ENCODE measurements at regions not wholly inside any gene's neighbourhood (a gene's known extent, or its start where the extent isn't known, plus 50 kb on each side); places are given as distances from the start of the nearest gene placed in this dataset.

- Histone ChIP-seq H3K4me3 (ENCODE audit: severe bottlenecking) (no peak overlapping the region), H3K36me3 (ENCODE audit: low read depth) (no peaks in the 10 kb centered on the region), H3K27me3 (ENCODE audit: insufficient read depth, poor library complexity, severe bottlenecking) (no peaks in the 10 kb centered on the region), H3K4me1 (ENCODE audit: insufficient read depth, poor library complexity, severe bottlenecking) (no peaks in the 10 kb centered on the region), H3K27ac (ENCODE audit: poor library complexity, severe bottlenecking) (no peak overlapping the region), H3K9me3 (ENCODE audit: severe bottlenecking) (no peaks in the 10 kb centered on the region)
- no peak for ATAC-seq (ENCODE audit: low read depth)
- TF ChIP-seq, protein P1, sequence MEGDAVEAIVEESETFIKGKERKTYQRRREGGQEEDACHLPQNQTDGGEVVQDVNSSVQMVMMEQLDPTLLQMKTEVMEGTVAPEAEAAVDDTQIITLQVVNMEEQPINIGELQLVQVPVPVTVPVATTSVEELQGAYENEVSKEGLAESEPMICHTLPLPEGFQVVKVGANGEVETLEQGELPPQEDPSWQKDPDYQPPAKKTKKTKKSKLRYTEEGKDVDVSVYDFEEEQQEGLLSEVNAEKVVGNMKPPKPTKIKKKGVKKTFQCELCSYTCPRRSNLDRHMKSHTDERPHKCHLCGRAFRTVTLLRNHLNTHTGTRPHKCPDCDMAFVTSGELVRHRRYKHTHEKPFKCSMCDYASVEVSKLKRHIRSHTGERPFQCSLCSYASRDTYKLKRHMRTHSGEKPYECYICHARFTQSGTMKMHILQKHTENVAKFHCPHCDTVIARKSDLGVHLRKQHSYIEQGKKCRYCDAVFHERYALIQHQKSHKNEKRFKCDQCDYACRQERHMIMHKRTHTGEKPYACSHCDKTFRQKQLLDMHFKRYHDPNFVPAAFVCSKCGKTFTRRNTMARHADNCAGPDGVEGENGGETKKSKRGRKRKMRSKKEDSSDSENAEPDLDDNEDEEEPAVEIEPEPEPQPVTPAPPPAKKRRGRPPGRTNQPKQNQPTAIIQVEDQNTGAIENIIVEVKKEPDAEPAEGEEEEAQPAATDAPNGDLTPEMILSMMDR (IDR thresholded peaks at IDR 0.05; ENCODE audit: poor library complexity, severe bottlenecking), result no peak
- no peak for DNase-seq (ENCODE audit: low spot score)
Observed at GRCh38 chr15:98280284-98280975, 319.9 kb downstream of the ARRDC4 start.

DNA sequence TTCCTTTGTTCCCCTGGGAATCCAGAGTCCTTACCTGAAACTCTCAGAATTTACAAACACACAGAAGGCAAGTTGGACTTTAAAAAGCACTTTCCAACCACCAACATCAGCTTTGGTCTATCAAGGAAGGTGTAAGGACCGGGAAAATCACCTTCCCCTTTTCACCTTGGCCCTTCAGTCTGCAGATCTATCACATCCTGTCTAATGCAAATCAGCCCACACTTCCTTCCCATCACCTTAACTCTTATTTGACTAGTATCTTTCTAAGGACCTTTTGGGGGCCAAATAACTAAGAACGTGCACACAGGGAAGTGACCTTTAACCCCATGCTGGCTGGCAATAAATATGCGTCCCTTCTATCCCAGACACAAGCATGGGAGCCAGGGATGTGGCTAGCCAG, 320.6 kb downstream of the ARRDC4 start:
- ATAC-seq (ENCODE audit: low read depth), result no peak
- TF ChIP-seq, protein P1 (IDR thresholded peaks at IDR 0.05; ENCODE audit: poor library complexity, severe bottlenecking), result no peak

DNA sequence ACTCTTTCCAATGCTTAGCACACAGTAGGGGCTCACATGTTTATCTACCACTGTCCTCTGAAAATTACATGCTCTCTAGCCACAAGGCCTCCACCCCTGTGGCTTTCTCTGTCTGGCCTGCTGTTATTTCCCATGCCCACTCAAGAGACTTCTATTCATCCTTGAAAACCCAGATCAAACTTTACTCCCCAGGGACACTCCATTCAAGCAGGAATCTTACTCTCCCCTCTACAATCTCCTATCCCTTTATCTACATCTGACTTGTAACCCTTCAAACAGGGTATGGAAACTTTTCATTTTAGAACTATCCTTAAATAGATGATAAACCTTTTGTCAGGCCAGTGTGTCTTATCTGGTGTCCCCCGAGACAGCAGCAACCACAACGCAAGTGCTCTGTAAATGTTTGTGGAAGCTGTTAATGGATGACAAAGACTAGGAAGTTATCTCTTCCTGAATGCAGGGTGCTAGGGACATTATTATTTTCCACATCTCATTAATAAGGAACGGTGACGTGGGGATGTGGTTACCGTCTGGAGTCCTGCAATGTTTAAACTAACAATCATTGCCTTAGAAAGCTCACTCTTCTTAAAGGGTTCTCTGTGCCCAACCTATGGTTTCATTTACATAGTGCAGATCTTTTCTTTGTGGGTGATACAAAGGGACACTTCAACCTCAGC, 322.3 kb downstream of the ARRDC4 start:
- no peaks in the 10 kb centered on the region for H3K27me3 ChIP-seq (ENCODE audit: insufficient read depth, poor library complexity, severe bottlenecking)
- no peak for ATAC-seq (ENCODE audit: low read depth)
- no peak overlapping the region for H3K4me3 ChIP-seq (ENCODE audit: severe bottlenecking)
- no peaks in the 10 kb centered on the region for H3K36me3 ChIP-seq (ENCODE audit: low read depth)
- TF ChIP-seq, protein P1 (IDR thresholded peaks at IDR 0.05; ENCODE audit: poor library complexity, severe bottlenecking), result no peak
- no peaks in the 10 kb centered on the region for H3K9me3 ChIP-seq (ENCODE audit: severe bottlenecking)
- H3K27ac ChIP-seq (ENCODE audit: poor library complexity, severe bottlenecking), result no peak overlapping the region
- DNase-seq (ENCODE audit: low spot score), result no peak
- no peaks in the 10 kb centered on the region for H3K4me1 ChIP-seq (ENCODE audit: insufficient read depth, poor library complexity, severe bottlenecking)

More for the DNA sequence above, 320.6 kb downstream of the ARRDC4 start:
- H3K36me3 ChIP-seq (ENCODE audit: low read depth), result no peaks in the 10 kb centered on the region
- H3K27me3 ChIP-seq (ENCODE audit: insufficient read depth, poor library complexity, severe bottlenecking), result no peaks in the 10 kb centered on the region
- no peak for DNase-seq (ENCODE audit: low spot score)
- no peak overlapping the region for H3K27ac ChIP-seq (ENCODE audit: poor library complexity, severe bottlenecking)
- H3K9me3 ChIP-seq (ENCODE audit: severe bottlenecking), result no peaks in the 10 kb centered on the region
- H3K4me3 ChIP-seq (ENCODE audit: severe bottlenecking), result no peak overlapping the region
- H3K4me1 ChIP-seq (ENCODE audit: insufficient read depth, poor library complexity, severe bottlenecking), result no peaks in the 10 kb centered on the region

DNA sequence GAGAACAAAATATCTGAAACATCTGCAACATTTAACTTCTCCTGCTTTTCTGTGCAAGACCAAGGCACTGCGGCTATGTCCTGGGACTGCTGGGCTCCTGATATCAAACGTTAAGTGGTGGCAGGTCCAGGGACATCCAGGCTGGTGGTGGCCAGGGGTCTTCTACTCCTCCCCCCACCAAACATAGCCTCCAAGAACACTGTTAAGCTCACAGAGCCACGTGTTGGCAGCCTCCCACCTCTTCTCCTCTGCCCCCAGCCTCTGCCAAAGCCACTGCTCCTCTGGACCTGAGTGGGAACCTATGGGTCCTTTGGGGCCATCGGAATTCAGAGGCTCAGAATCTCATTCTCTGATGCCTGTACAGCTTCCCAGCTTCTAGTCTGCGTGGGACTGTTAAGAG, 325.7 kb downstream of the ARRDC4 start:
- H3K4me3 ChIP-seq (ENCODE audit: severe bottlenecking), result no peak overlapping the region
- H3K9me3 ChIP-seq (ENCODE audit: severe bottlenecking), result no peaks in the 10 kb centered on the region
- no peaks in the 10 kb centered on the region for H3K4me1 ChIP-seq (ENCODE audit: insufficient read depth, poor library complexity, severe bottlenecking)
- no peak overlapping the region for H3K27ac ChIP-seq (ENCODE audit: poor library complexity, severe bottlenecking)
- no peaks in the 10 kb centered on the region for H3K27me3 ChIP-seq (ENCODE audit: insufficient read depth, poor library complexity, severe bottlenecking)
- no peaks in the 10 kb centered on the region for H3K36me3 ChIP-seq (ENCODE audit: low read depth)
- DNase-seq (ENCODE audit: low spot score), result no peak
- ATAC-seq (ENCODE audit: low read depth), result no peak
- TF ChIP-seq, protein P1 (IDR thresholded peaks at IDR 0.05; ENCODE audit: poor library complexity, severe bottlenecking), result no peak

DNA sequence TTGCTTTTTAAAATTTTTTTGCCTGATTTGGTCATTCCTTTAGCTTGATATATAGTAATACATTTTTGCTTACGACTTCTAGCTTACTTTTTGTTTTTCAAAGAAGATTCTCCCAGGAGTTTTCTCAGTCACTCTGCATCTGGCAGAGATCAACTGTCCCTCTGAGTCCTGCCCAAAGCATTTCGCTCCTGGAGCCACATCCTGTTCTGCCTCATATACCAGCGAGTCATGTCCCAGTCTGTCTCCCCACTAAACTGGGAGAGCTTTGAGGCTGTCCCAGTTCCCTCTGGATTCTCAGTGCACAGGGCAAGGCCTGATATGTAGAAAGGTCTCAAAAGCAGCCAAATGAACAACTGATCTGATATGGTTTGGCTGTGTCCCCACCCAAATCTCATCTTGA, 326.3 kb downstream of the ARRDC4 start:
- TF ChIP-seq, protein P1 (IDR thresholded peaks at IDR 0.05; ENCODE audit: poor library complexity, severe bottlenecking), result no peak
- DNase-seq (ENCODE audit: low spot score) (no peak), ATAC-seq (ENCODE audit: low read depth) (peak; percentile 66; the same call in 1 of the 3 replicates)
- Histone ChIP-seq H3K27me3 (ENCODE audit: insufficient read depth, poor library complexity, severe bottlenecking) (no peaks in the 10 kb centered on the region), H3K4me1 (ENCODE audit: insufficient read depth, poor library complexity, severe bottlenecking) (no peaks in the 10 kb centered on the region), H3K36me3 (ENCODE audit: low read depth) (no peaks in the 10 kb centered on the region), H3K27ac (ENCODE audit: poor library complexity, severe bottlenecking) (no peak overlapping the region), H3K9me3 (ENCODE audit: severe bottlenecking) (no peaks in the 10 kb centered on the region), H3K4me3 (ENCODE audit: severe bottlenecking) (no peak overlapping the region)
